H54 (cell line): ENCODE measurements at regions not wholly inside any gene's neighbourhood (a gene's known extent, or its start where the extent isn't known, plus 50 kb on each side); places are given as distances from the start of the nearest gene placed in this dataset.

Source experiments
- DNase-seq: peaks from one replicate; pipeline ENCODE4 v3.0.0; 2011; ENCODE audit warnings: low spot score, mixed read lengths; ENCODE audit not compliant: insufficient read length
- FAIRE-seq: peaks from 3 replicates; lab custom pipeline; 2011; peaks lifted over from hg19 to GRCh38; lab: Jason Lieb, UNC
- POLR2A ChIP-seq: IDR thresholded peaks from 2 replicates; pipeline ENCODE4 v1.6.1; 2011; ENCODE audit warnings: low read depth, mild to moderate bottlenecking, low read length

DNA sequence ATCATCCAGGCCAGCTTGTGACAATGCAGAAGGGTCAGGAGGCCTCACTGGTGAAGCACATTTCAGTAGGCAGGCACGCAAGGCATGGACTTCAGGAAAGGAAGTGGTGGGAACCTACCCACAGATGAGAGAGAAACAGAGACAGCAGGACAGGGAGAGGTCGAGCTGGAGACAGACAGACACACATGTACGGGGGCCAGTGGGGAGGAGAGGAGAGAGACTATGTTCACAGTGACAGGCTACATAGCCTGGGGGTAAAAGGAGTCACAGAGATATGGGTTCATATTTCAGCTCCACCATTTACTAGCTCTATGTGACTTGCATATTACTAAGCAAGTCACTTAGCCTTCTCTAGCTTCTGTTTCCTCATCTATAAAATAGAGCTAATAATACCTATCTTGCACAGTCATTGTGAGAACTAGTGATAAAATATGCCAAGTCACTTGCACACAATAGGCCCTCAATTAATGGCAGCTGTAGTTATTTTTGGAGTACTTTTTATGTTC lies 91.1 kb upstream of the FUT8 start:
- no peak for TF ChIP-seq POLR2A
- no peak for DNase-seq
- no peak for FAIRE-seq

DNA sequence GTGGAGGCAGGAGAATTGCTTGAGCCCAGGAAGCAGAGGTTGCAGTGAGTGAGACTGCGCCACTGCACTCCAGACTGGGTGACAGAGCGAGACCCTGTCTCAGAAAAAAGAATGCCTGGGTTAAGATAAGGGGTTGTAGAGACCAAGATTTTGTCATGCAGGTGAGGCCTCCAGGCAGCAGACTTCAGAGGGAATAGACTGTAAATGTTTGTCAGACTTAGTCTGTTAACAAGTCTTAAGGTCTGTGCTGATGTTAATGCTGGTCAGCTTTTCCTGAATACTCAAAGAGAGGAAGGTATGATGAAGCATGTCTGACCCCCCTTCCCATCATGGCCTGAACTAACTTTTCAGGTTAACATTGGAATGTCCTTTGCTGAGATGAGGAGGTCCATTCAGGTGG lies 83.0 kb upstream of the FUT8 start:
- DNase-seq (no peak), FAIRE-seq (no peak)
- TF ChIP-seq POLR2A: no peak

DNA sequence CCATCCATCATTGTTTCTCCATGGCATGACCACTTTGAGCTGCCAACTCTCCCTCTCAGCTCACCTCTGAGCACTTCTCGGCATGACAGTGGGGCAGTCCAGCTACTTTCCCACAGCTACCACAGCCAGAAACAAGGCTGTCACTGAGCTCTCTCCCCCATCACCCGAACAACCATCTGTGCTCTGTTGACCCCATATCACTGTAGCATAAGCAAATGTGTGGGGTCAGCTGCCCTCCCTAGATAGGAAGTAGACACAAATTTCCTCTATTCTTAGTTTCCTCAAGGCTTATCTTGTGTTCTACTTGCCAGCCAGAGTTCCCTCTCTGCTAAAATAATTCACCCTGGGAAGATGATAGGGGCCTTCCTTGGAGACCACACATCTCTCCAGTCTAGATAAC lies 82.6 kb upstream of the FUT8 start:
- no peak for DNase-seq
- TF ChIP-seq POLR2A: no peak
- FAIRE-seq: no peak

DNA sequence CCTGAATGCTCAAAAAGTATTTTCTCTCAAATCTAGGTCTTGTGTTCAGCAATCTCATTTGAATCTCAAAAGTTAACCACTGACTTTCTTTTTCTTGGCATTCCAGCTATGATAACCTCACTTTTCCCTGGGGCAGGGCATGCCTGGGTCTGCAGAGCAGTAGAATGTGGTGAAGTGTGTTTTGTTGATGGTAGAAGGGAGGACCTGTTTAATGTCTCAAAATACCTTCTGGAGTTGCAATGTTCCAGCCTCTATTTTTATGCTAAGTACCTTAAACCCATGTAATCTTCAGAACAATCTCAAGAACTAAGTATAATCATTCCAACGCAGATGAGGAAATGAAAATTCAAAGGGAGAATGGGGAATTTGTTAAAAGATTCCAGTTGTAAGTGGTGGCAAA lies 82.1 kb upstream of the FUT8 start:
- TF ChIP-seq POLR2A: no peak
- FAIRE-seq: no peak
- DNase-seq: no peak

DNA sequence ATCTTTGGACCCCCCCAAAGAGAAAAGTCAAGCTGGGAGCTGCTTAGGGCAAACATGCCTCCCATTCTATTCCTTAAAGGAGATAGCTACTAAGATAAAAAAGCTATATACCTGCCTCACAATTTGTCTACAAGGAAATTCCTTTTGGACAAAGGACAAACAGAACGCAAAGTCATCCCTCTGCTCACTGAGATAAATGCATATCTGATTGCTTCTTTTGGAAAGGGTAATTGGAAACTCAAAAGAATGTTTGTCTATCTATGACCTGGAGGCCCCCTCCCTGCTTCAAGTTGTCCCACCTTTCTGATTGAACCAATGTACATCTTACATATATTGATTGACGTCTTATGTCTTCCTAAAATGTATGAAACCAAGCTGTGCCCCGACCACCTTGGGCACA lies 80.9 kb upstream of the FUT8 start:
- DNase-seq: no peak
- TF ChIP-seq POLR2A: no peak
- FAIRE-seq: no peak

DNA sequence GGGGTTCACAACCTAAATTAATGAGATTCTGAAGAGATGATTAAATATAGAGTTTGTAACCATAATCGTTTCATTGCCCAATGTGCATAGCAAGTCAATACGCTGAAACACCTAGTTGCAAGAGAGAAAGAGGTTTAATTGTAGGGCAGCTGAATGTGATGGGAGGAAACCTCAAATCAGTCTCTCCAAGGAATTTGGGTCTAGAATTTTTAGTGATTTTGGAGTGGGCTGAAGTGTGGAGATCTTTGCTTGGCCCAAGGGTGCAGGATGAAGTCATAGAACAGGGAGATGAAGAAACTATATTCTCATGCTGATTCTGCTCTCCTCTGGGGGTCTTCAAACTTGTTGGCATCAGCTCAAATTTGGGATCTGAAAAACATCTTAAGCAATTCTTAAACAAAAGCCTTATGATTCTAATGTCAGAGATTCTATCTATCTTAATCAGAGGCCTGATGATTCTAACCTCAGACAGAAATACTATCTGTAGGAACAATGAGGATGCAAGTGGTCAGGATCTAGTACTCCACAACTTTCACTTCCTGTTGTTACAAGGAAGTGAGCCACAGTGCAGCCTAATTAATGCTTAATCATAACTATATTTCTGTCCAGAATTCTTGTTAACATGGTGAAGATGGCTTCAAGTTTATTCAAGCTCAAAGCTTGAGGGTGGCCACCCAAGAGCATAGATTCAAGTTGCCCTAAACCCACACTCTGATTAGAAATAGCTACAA lies 80.2 kb upstream of the FUT8 start:
- FAIRE-seq (no peak), DNase-seq (no peak)
- TF ChIP-seq POLR2A: no peak

DNA sequence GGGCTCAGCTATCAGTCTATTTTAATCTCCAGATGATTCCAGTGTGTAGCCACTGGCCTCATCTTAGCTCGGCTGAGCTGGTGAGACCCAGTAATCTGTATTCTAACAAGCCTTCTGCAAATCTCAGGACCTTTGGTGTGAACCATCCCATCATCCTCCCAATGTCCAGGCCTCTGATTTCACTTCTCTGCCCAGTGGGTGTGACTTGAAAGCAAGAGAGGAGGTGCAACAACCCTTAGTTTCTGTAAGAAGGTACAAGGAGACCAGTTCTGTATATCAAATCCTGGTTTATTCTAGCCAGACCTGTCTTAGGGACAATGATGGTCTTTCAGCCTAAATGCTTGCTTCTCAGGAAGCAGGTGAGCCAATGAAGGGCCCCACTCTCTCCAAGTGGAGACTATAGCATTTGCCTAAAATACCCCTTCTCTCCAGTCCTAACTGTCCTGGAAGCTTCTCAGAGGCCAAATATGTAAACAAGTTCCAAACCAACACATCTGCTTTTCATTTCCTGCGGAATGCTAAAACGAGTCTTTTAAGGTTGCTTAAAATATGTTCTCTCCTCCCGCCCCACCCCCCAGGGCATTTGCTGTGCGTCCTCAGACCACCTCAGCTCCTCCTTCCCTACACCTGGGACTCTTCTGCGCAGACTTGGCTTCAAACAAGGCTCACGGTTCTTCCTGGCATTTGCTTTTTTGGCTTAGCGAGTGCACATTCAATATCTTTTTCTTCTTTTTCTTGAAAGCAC lies 78.4 kb upstream of the FUT8 start:
- TF ChIP-seq POLR2A: no peak
- no peak for DNase-seq
- FAIRE-seq: no peak

DNA sequence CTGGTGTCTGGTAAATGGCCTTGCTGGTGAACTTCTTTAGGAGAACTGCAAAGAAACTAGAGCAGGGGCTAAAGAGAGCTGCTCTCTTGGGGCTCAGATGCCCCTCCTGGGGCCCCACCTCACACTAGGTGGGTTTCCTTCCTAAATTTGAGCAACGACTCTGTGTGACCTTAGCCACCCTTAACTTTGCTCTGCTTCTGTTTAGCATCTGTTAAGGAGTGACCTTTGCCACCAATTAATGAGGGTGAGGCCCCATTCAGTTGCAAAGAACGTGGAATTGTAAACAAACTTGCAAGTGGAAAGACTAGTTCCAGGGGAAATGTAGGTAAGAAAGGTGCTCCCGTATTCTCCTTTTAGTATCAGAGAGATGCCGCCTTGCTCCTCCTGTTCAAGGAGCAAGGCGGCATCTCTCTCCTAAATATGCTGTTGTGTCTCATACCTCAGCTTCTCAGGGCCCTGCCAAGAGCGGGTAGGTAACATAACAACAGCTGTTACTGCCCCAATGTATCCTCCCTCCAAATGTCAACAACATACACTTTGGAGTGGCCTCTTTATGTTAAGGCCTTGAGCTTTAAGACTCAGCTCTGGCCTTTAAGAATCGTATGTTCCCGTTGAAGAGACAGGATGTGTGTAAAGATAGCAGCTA lies 77.6 kb upstream of the FUT8 start:
- no peak for DNase-seq
- TF ChIP-seq POLR2A: no peak
- no peak for FAIRE-seq

DNA sequence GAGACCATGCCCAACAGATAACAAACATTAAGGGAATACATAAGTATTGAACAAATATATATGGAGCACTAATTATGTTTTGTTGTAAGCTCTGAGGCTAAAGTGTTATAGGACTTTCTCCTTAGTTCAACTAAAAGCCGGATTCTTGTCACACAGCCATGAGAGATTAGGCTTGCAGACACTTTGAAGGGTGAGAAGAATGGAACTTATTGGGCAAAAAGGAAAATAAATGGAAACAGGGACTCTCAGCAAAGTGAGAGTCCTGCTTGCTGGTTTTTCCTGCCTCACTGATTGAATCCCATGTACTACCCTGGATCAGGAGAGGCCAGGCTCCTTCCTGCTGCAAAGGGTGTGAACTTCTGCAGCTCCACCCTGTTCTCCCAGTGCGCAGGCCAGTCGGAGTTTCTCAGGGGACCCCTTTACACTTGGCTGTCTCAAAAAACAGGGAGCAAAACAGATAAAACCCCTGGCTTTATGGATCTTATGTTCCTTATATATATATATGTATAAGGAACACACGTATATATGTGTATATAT lies 77.1 kb upstream of the FUT8 start:
- no peak for TF ChIP-seq POLR2A
- DNase-seq (no peak), FAIRE-seq (no peak)

DNA sequence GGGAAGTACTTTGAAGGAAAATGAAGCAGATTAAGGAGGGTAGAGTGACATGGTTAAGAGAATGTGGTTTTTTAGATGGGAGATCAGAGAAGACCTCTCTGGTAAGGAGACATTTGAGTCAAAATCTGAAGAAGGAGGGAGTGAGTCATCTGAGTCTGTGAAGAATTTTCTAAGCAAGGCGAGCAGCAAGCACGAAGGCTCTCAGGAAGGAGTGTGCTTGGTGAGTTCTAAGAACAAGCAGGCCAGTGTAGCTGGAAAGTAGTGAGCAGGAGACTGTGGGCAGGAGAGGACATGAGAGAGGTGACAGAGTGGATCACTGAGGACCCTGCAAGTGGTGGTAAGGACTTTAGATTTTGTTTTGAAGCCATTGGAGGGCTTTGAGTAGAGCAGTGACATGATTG lies 76.3 kb upstream of the FUT8 start:
- FAIRE-seq: no peak
- TF ChIP-seq POLR2A: no peak
- no peak for DNase-seq

DNA sequence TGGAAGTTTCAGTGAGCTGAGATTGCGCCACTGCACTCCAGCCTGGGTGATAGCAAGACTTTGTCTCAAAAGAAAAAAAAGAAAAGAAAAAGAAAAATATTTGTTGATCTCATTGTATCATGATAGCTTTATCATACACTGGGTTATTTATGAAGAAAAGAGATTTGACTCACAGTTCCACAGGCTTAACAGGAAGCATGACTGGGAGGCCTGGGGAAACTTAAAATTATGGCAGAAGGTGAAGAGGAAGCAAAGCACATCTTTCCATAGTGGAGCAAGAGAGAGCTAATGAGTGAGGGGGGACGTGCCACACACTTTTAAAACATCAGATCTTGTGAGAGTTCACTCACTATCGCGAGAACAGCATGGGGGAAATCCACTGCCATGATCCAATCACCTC lies 72.7 kb upstream of the FUT8 start:
- FAIRE-seq (no peak), DNase-seq (no peak)
- TF ChIP-seq POLR2A: no peak

DNA sequence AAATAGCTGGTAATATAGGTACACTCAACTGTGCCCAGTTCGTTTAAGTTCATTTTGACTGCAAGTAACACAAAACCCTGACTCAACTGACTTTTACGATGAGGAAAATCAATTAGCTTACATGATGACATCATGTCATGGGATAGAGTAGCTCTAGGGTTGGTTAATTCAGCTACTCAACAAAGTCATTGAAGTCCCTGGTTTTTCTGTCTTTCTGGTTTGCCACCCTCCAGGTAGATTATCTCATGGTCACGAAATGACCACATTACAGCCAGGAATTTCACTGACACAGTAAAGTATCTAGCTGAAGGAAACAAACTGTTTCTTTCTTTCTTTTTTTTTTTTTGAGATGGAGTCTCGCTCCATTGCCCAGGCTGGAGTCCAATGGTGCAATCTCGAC lies 68.5 kb upstream of the FUT8 start:
- DNase-seq (no peak), FAIRE-seq (no peak)
- TF ChIP-seq POLR2A: no peak

DNA sequence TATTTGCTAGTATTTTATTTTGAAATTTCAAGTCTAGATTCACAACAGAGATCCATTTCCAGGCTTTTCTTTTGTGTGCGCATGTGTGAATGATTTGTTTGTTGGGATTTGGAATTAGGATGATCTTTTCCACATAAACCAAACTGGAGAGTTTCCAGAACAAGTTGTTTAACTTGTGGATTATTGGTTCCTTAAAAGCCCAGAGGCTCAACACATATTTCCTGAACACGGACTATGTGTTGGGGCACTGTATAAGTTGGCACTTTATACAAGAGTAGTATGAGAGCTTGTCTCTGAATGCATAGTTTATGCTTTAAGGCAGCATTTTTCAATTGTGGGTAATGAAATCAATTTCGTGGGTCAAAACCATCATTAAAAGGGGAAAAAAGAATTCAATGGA lies 67.3 kb upstream of the FUT8 start:
- TF ChIP-seq POLR2A: no peak
- no peak for FAIRE-seq
- DNase-seq: no peak

DNA sequence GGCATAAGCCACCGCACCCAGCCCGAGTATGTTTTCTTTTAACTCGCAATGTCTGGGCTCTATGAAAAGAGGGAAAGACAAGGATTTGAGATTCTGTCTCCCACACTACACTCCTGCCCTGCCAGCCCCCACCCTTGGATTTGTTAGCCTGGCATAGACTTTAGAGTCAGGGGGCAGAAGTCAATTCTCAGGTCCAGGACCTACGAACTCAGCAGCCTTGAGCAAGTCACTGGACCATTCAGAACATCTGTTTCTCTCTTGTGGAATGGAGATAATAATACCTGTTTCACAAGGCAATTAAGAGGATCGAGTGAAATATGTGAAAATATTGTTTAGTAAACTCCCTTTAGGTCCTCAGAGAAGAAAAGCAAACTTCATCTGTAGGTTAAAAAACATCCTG lies 66.1 kb upstream of the FUT8 start:
- FAIRE-seq: no peak
- no peak for DNase-seq
- TF ChIP-seq POLR2A: no peak
